HG03432 (cell line): ENCODE measurements at regions not wholly inside any gene's neighbourhood (a gene's known extent, or its start where the extent isn't known, plus 50 kb on each side); places are given as distances from the start of the nearest gene placed in this dataset.

Source experiments
- ATAC-seq: cut with Tn5 transposase; IDR thresholded peaks from one replicate; pipeline ENCODE4 v1.9.1; 2021; ENCODE audit warnings: mild to moderate bottlenecking, moderate library complexity; ENCODE audit not compliant: unreplicated experiment

- no peak for ATAC-seq
Observed at GRCh38 chr19:32188921-32189320, 156.5 kb upstream of the ZNF507 start.

GRCh38 chr19:32189956-32190706 is 155.3 kb upstream of the ZNF507 start:
- no peak for ATAC-seq

- ATAC-seq: no peak
Observed at GRCh38 chr19:32191921-32192320, 153.5 kb upstream of the ZNF507 start.

- no peak for ATAC-seq
Observed at GRCh38 chr19:32195706-32196610, 149.5 kb upstream of the ZNF507 start.

GRCh38 chr19:32196690-32197420 is 148.6 kb upstream of the ZNF507 start:
- no peak for ATAC-seq

GRCh38 chr19:32197896-32198882 is 147.2 kb upstream of the ZNF507 start:
- ATAC-seq: no peak

GRCh38 chr19:32199501-32200040 is 145.8 kb upstream of the ZNF507 start:
- no peak for ATAC-seq

GRCh38 chr19:32200312-32201038 is 144.9 kb upstream of the ZNF507 start:
- no peak for ATAC-seq

GRCh38 chr19:32201211-32201610 is 144.2 kb upstream of the ZNF507 start:
- ATAC-seq: no peak

- no peak for ATAC-seq
Observed at GRCh38 chr19:32201636-32202051, 143.8 kb upstream of the ZNF507 start.

- ATAC-seq: no peak
Observed at GRCh38 chr19:32202244-32202643, 143.2 kb upstream of the ZNF507 start.

GRCh38 chr19:32203161-32203560 is 142.2 kb upstream of the ZNF507 start:
- no peak for ATAC-seq

GRCh38 chr19:32206065-32206464 is 139.3 kb upstream of the ZNF507 start:
- no peak for ATAC-seq

GRCh38 chr19:32208060-32208459 is 137.3 kb upstream of the ZNF507 start:
- no peak for ATAC-seq

GRCh38 chr19:32219392-32219791 is 126.0 kb upstream of the ZNF507 start:
- no peak for ATAC-seq

- ATAC-seq: no peak
Observed at GRCh38 chr19:32219881-32220472, 125.4 kb upstream of the ZNF507 start.

GRCh38 chr19:32220951-32221350 is 124.5 kb upstream of the ZNF507 start:
- ATAC-seq: no peak

- no peak for ATAC-seq
Observed at GRCh38 chr19:32222556-32222955, 122.9 kb upstream of the ZNF507 start.

GRCh38 chr19:32223106-32223505 is 122.3 kb upstream of the ZNF507 start:
- no peak for ATAC-seq
